Endodermal cell (in vitro differentiated cells): ENCODE measurements at regions not wholly inside any gene's neighbourhood (a gene's known extent, or its start where the extent isn't known, plus 50 kb on each side); places are given as distances from the start of the nearest gene placed in this dataset.
"Not testable (repeated sequence)": the region's sequence is repeated elsewhere in the genome, so short reads cannot be mapped to it uniquely, and the experiment has no call there.

Experiments
- DNase-seq: peaks from one replicate; pipeline ENCODE4 v3.0.0-alpha.2; 2017
- H3K27ac ChIP-seq: 2 replicates; pipeline ENCODE4 v1.5.1; 2013; ENCODE audit warnings: mild to moderate bottlenecking, low read depth, low read length, moderate library complexity
- H3K27me3 ChIP-seq: 2 replicates; pipeline ENCODE4 v1.6.1; 2013; ENCODE audit warnings: mild to moderate bottlenecking, low read length, moderate library complexity; ENCODE audit not compliant: insufficient read depth, control insufficient read depth, poor library complexity, severe bottlenecking
- H3K36me3 ChIP-seq: 2 replicates; pipeline ENCODE4 v1.7.0; 2013; ENCODE audit warnings: mild to moderate bottlenecking, low read length, moderate library complexity; ENCODE audit not compliant: control insufficient read depth, insufficient read depth
- H3K4me1 ChIP-seq: one replicate; pipeline ENCODE4 v1.7.0; 2013; ENCODE audit warnings: low read length; ENCODE audit not compliant: control insufficient read depth, insufficient read depth
- H3K4me3 ChIP-seq: 2 replicates; pipeline ENCODE4 v1.5.1; 2013; ENCODE audit warnings: mild to moderate bottlenecking, low read length, moderate library complexity
- H3K9ac ChIP-seq: 2 replicates; pipeline ENCODE4 v1.6.1; 2013; ENCODE audit warnings: mild to moderate bottlenecking, low read length, moderate library complexity; ENCODE audit not compliant: poor library complexity, severe bottlenecking; ENCODE audit errors: extremely low read depth
- H3K9me3 ChIP-seq: 2 replicates; pipeline ENCODE4 v1.6.1; 2013; ENCODE audit warnings: mild to moderate bottlenecking, low read length, moderate library complexity; ENCODE audit not compliant: control insufficient read depth
- H3K27ac Mint-ChIP-seq: 2 replicates; pipeline ENCODE4 v1.8.0; 2020; ENCODE audit warnings: mixed read lengths
- H3K27me3 Mint-ChIP-seq: 2 replicates; pipeline ENCODE4 v1.8.0; 2021; ENCODE audit warnings: mild to moderate bottlenecking, mixed read lengths; ENCODE audit not compliant: insufficient read depth
- H3K36me3 Mint-ChIP-seq: 2 replicates; pipeline ENCODE4 v1.8.0; 2020; ENCODE audit warnings: low read depth, mixed read lengths
- H3K4me1 Mint-ChIP-seq: 2 replicates; pipeline ENCODE4 v1.8.0; 2020; ENCODE audit warnings: mixed read lengths
- H3K4me3 Mint-ChIP-seq: 2 replicates; pipeline ENCODE4 v1.8.0; 2020; ENCODE audit warnings: mild to moderate bottlenecking, moderate library complexity, mixed read lengths
- H3K9me3 Mint-ChIP-seq: 2 replicates; pipeline ENCODE4 v1.8.0; 2020; ENCODE audit warnings: mild to moderate bottlenecking, mixed read lengths
- WGBS, 2 experiments: methylation state at CpG; one replicate each; pipeline versions ENCODE4 v1.1.5 to v1.1.7; 2013; ENCODE audit warnings: missing lambda C conversion rate in 2 of 2, mixed read lengths in 1 of 2; ENCODE audit not compliant: insufficient coverage in 1 of 2, insufficient read length in 1 of 2; 5-methylcytosine and 5-hydroxymethylcytosine counted together
- TF ChIP-seq, protein P1 (sequence below): fragments of 200-600 bp; sonication (generic); conservative IDR thresholded peaks from 2 replicates; pipeline ENCODE4 v1.5.0; 2021; ENCODE audit warnings: antibody characterized with exemption, mild to moderate bottlenecking

DNA sequence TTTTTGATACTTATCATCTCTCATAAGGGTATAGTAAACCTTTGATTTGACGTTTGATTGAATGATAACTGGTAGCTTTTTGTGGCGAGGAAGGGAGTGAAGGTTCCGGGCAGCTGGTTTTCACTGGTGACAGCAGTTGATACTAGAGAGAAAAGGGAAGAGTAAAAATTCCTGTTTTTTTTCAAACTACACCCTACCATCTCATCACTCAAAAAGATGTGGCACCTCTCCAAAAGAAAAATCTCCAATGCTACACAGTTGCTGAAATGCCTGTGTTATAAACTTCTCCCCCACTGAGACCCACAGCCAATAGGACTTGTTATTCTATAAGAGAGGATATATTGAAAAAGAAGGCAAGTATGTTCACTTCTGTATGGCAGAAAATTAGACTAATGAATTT is 154.0 kb downstream of the MAIP1 start:
- Mint-ChIP-seq H3K9me3 (peaks cover 7% of the 10 kb centered on the region), H3K4me1 (no peaks in the 10 kb centered on the region), H3K27me3 (no peaks in the 10 kb centered on the region), H3K36me3 (no peaks in the 10 kb centered on the region), H3K4me3 (no peak overlapping the region), H3K27ac (no peak overlapping the region)
- DNase-seq: no peak
- no peak overlapping the region for H3K9ac ChIP-seq
- WGBS, 2 experiments: 92% methylated on average over 3 of the region's 3 CpGs; no CpG with 5 or more reads in 1 of the 2 experiments
- TF ChIP-seq, protein P1, sequence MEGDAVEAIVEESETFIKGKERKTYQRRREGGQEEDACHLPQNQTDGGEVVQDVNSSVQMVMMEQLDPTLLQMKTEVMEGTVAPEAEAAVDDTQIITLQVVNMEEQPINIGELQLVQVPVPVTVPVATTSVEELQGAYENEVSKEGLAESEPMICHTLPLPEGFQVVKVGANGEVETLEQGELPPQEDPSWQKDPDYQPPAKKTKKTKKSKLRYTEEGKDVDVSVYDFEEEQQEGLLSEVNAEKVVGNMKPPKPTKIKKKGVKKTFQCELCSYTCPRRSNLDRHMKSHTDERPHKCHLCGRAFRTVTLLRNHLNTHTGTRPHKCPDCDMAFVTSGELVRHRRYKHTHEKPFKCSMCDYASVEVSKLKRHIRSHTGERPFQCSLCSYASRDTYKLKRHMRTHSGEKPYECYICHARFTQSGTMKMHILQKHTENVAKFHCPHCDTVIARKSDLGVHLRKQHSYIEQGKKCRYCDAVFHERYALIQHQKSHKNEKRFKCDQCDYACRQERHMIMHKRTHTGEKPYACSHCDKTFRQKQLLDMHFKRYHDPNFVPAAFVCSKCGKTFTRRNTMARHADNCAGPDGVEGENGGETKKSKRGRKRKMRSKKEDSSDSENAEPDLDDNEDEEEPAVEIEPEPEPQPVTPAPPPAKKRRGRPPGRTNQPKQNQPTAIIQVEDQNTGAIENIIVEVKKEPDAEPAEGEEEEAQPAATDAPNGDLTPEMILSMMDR: no peak
- no peak overlapping the region for H3K27ac ChIP-seq
- no peak overlapping the region for H3K4me3 ChIP-seq
- no peaks in the 10 kb centered on the region for H3K9me3 ChIP-seq
- H3K27me3 ChIP-seq: no peaks in the 10 kb centered on the region
- no peaks in the 10 kb centered on the region for H3K4me1 ChIP-seq
- H3K36me3 ChIP-seq: no peaks in the 10 kb centered on the region

DNA sequence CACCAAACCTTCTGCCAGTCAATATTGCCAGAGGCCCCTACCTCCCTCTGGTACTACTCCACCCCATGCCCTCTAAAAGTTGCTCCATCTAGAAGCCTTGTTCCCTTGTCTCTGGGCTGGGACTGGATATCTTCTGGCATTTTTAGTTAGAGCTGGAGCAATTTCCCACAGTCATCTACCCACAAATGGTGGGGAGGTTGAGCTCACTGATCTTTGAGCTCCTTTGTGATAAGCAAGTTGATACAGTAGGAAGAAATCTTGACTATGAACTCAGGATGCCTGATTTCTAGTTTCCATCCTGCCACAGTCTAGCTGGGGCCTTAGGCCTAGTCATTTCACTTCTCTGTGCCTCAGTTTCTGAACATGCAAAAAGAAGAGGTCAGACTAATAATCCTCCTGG is 155.0 kb downstream of the MAIP1 start:
- Histone ChIP-seq H3K36me3 (no peaks in the 10 kb centered on the region), H3K4me3 (no peak overlapping the region), H3K9me3 (no peaks in the 10 kb centered on the region), H3K4me1 (no peaks in the 10 kb centered on the region), H3K9ac (no peak overlapping the region), H3K27ac (no peak overlapping the region), H3K27me3 (no peaks in the 10 kb centered on the region)
- Mint-ChIP-seq H3K9me3 (peaks cover 12% of the 10 kb centered on the region), H3K36me3 (no peaks in the 10 kb centered on the region), H3K27ac (no peak overlapping the region), H3K27me3 (no peaks in the 10 kb centered on the region), H3K4me1 (no peaks in the 10 kb centered on the region), H3K4me3 (no peak overlapping the region)
- TF ChIP-seq, protein P1: no peak
- no peak for DNase-seq

DNA sequence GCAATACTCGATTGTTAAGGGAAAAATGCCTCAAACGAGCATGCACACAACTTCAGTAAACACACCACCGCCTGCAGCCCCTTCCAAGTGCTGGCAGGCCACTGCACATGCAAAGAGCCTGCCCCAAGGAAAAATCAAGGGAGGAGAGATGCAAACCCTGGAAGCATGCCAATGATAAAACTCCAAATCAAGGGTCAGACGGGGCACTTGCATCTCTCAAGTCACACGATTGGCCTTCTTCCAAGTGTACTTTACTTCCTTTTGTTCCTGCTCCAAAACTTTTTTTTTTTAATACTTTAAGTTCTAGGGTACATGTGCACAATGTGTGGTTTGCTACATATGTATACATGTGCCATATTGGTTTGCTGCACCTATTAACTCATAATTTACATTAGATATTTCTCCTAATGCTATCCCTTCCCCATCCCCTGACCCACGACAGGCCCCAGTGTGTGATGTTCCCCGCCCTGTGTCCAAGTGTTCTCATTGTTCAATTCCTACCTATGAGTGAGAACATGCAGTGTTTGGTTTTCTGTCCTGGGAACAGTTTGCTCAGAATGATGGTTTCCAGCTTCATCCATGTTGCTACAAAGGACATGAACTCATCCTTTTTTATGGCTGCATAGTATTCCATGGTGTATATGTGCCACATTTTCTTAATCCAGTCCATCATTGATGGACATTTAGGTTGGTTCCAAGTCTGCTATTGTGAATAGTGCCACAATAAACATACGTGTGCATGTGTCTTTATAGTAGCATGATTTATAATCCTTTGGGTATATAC is 157.8 kb downstream of the MAIP1 start:
- 67 to 88% methylated on average over 1 to 7 of the region's 8 CpGs for WGBS, 2 experiments
- not testable (repeated sequence) for H3K9ac ChIP-seq, H3K36me3 Mint-ChIP-seq, H3K4me1 Mint-ChIP-seq, H3K36me3 ChIP-seq, H3K27ac ChIP-seq, H3K27me3 ChIP-seq, H3K9me3 ChIP-seq, H3K27me3 Mint-ChIP-seq, H3K4me1 ChIP-seq, H3K27ac Mint-ChIP-seq, H3K4me3 Mint-ChIP-seq, DNase-seq, H3K4me3 ChIP-seq
- H3K9me3 Mint-ChIP-seq: peaks cover 12% of the 10 kb centered on the region

DNA sequence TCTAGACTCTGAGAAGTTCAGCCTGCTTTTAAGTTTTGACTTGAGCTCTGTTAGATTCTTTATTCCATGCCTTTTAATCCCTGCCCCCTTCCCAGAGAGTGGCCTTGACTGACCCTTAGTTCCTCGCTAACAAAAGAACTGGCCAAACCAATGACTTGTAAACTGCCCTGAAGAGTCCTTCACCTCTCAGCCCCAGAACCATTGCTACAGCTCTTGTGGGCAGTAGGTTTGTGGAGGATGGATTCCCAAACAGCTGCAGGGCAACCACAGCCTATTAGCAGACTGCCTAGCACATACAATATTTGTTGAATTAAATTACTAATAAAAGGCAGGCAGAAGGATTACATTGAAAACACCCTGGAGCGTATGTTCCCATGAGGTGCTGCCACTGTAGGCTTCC is 163.9 kb downstream of the MAIP1 start:
- peaks cover 4% of the 10 kb centered on the region for H3K9me3 ChIP-seq
- Mint-ChIP-seq H3K27me3 (no peaks in the 10 kb centered on the region), H3K27ac (no peak overlapping the region), H3K36me3 (peaks cover 7% of the 10 kb centered on the region), H3K4me3 (no peak overlapping the region), H3K9me3 (peaks cover 17% of the 10 kb centered on the region), H3K4me1 (no peaks in the 10 kb centered on the region)
- no peaks in the 10 kb centered on the region for H3K27me3 ChIP-seq
- no peaks in the 10 kb centered on the region for H3K36me3 ChIP-seq
- WGBS, 2 experiments: 98 to 100% methylated on average over 1 to 2 of the region's 2 CpGs
- no peak for DNase-seq
- no peak overlapping the region for H3K27ac ChIP-seq
- no peak overlapping the region for H3K9ac ChIP-seq
- H3K4me3 ChIP-seq: no peak overlapping the region
- no peaks in the 10 kb centered on the region for H3K4me1 ChIP-seq
- TF ChIP-seq, protein P1: no peak
